Fibroblast of lung (primary cell): ENCODE measurements at regions not wholly inside any gene's neighbourhood (a gene's known extent, or its start where the extent isn't known, plus 50 kb on each side); places are given as distances from the start of the nearest gene placed in this dataset.

Experiments
- CTCF ChIP-seq, 2 donors: IDR thresholded peaks in 1 of 2; conservative IDR thresholded peaks in 1 of 2; 1 replicate in 1 of 2; 2 replicates in 1 of 2; pipeline ENCODE4 v1.5.1; 2011 to 2012; ENCODE audit warnings: low read length in 2 of 2, control low read depth in 1 of 2, inconsistent platforms in 1 of 2, low read depth in 1 of 2, mild to moderate bottlenecking in 1 of 2
- EZH2 ChIP-seq: IDR thresholded peaks from 2 replicates; pipeline ENCODE4 v1.5.1; 2012; ENCODE audit warnings: low read length, control low read depth, mild to moderate bottlenecking; ENCODE audit errors: missing control alignments

- TF ChIP-seq CTCF (conservative IDR thresholded peaks at IDR 0.05 in 1 of 2, IDR thresholded peaks at IDR 0.05 in 1 of 2; ENCODE audit: low read depth in 1 of 2, low read length in 2 of 2) (no peak), EZH2 (no peak)
Measured at GRCh38 chr2:34204560-34204959, 605.5 kb upstream of the FAM98A start.
